GM18909 (cell line): ENCODE measurements at regions not wholly inside any gene's neighbourhood (a gene's known extent, or its start where the extent isn't known, plus 50 kb on each side); places are given as distances from the start of the nearest gene placed in this dataset.
"Not testable (repeated sequence)": the region's sequence is repeated elsewhere in the genome, so short reads cannot be mapped to it uniquely, and the experiment has no call there.

Experiments
- ATAC-seq: cut with Tn5 transposase; IDR thresholded peaks from one replicate; pipeline ENCODE4 v1.9.1; 2021; ENCODE audit warnings: mild to moderate bottlenecking; ENCODE audit not compliant: unreplicated experiment, poor library complexity

DNA sequence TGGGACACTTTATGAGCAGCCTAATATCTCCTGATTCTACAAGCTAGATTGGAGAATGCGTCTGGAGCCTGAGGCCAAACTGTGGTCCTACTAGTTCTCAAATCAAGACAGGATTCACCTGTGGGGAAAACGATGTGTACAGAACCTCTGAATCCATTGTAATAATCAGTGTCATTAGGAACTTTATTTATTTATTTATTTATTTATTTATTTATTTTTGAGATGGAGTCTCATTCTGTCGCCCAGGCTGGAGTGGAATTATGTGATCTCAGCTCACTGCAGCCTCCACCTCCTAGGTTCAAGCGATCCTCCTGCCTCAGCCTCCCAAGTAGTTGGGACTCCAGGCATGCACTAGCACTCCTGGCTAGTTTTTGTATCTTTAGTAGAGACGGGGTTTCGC, 52.6 kb upstream of the KIF26B start:
- not testable (repeated sequence) for ATAC-seq

DNA sequence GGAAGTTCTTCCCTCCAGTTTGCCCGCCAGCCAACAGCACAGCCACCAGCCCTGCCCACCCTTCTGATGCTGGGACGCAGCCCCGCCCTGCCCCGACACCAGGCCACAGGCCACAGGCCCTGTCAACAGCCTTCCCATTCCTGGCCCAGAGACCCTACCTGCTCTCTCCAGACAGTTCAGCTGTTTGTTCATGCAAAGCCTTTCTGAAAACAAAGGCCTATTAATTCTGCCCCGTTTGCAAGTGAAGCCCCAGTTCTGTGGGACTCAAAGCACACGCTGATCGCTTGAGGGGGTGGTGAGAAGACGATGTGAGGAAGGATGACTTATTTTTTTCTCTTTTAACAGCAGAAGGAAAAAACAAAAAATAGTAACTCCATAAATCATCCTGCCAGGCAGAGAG, 55.4 kb upstream of the KIF26B start:
- ATAC-seq, result no peak

DNA sequence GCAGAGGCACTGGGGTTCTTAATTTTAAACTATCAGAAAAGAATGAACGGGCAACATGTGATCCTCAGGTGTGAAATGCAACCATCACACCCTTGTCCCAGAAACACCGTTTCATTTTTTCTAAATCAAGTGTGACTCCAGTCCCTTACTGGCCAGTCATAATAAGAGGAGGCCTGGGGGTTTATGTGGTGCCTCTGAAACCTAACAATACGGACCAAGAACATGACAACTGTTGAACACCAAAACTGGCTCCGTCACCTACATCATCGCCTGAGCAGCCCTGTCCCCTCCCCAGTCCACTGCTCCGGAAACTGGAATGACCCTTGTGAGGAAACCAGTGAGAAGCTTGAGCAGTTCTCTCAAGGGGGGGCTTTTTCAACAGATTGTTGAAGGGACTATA, 55.9 kb upstream of the KIF26B start:
- no peak for ATAC-seq

DNA sequence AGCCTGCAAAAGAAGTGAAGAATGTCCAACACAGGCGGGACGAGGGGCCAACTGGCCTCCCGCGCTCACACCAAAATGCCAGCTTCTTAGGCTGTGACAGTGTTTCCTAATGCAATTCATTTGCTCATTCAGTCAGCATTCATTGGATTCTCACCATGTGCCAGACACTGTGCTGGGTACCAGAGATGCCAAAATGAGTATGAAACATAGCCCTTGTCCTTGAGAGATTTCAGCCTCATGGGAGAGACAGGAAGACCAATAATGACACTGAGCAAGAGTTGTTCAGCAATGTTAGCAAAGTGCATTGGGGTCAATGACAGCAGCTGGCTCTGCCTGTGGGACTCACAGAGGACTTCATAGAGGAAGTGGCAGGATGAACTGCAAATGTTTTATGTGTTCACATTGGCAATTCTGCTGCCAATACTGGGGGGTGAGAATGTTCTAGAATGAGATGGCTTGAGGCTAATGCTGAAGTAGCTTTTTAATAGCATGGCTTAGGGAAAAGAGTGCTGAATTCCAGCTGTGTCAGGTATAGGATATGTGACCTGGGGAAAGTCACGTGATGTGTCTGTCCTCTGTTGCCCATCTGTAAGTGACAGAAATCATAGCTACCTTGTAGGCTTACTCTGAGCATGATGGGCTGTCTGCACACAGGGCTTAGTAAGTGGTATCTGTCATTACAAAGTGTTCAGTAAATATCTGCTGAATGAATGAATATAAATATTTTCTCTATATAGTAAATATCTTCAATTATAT, 58.3 kb upstream of the KIF26B start:
- no peak for ATAC-seq

DNA sequence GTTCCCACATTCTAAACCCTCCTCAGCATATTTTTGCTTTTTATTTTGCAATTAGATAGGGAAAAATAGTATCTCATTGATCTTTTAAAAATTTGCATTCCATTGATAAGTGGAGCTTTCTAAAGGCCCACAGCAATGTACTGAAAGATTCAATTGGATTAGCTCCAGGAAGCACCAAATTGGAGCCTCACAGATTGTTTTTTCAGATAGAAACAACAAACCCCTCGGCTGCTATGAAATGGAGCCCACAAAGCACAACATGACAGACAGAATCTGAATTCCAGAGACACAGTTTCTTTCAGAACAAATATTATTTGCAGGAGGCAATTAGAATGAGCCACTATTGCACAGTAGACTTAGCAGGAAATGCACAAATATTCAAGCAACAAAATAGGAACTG, 58.9 kb upstream of the KIF26B start:
- ATAC-seq, result no peak

DNA sequence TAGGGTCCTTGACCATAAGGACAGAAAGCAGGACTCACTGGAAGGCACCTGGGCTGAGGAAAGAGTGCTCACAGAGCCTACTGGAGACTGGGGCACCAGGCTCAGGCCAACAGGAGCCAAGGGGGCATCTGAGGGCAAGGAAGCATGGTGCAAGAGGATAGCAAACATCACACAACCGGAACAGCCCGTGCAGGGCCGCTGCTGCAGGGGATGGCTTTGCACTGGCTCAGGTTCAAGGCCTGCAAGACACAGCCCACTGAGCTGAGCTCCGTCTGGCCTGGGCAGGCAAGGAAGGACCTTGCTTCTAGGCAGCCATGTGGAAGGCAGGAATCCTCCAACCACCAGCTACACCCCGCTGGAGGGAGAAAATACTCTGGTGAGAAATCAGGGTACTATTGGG, 59.8 kb upstream of the KIF26B start:
- no peak for ATAC-seq

DNA sequence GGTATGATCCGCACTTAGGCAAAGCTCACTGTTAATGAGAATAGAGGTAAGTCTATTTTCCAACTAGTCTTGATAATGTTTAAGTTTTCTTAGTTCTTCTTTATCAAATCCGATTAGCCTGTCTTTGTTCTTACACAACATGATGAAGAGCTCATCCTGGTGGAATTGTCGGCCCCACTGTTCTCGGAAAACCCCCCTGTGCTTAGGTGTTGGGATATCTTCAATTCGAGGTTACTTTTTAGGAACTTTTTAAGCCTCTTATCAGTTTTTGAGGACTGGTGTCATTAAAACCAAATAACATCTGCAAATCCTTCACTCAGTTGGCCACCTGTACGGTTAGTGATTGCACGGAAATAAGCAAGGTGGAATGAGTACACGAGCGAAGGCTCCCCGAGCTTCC, 60.7 kb upstream of the KIF26B start:
- ATAC-seq, result no peak

DNA sequence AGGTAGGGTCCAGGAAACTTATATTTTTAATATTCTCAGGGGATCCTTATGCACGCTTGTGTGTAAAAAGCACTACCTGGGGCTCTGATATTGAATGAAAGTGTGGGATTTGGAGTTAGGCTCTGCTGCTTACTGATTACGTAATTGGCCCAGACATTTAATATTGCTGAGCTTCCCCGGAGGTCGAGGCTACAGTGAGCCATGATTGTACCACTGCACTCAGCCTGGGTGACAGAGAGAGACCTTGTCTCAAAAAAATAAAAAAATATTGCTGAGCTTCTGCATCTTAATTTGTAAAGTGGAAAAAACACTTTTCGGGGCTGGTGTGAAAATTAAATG, 62.2 kb upstream of the KIF26B start:
- ATAC-seq, result no peak

DNA sequence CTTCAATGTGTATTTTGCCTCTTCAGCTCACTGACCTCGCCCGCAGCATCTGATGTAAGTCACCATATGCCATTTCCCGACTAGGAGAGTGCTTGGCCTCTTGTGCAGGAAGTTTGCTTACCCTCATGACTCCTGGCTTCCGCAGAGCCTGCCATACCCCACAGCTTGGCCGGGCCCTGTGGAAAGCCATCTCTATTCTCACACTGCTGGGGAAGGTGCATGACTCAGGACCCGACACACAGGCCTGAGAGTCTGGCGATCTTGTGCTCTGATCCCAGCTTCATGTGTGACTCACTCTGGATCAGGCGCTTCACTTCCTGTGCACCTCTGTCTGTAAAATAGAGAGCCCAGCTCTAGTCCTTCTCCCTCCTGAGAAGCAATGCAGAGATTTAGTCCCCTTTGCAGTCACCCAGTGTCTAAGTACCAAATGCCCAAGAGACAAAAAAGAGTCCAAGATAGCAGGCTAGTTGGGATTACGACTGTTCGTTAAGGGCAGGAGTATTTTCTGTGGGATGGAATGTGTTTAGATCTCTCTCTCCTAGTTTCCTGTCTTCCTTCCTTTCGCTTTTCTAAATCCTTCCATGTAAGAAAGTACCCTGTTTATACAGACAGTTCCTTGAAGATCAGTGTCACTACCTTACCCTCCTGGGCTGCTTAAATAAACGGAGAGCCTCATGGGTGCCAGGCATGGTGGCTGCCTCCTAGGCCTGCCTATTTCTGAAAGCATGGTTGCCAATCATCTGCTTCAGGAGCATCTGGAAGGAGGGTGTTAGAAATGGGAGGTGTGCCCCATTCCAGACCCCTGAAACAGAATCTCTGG, 62.8 kb upstream of the KIF26B start:
- ATAC-seq, result no peak

DNA sequence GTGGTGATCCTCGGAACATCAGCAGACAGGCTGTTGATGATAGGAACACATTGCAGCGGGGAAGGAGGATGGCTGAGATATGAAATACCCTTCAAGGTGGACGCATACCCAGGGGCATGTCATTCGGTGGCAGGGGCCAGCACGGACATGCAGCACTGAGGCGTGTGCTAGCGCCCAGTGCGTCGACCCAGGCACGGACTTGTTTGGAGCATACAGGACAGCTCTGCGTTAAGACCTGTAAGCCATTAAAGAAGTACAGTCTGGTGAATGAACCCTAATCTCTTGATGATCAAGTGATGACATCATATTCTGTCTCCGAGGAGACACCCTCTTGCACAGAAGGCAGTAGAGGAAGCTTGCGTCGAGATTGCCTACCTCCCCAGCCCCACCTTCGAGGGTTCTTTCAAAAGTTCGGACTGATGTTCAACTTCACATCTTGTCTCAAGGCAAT, 63.6 kb upstream of the KIF26B start:
- no peak for ATAC-seq

DNA sequence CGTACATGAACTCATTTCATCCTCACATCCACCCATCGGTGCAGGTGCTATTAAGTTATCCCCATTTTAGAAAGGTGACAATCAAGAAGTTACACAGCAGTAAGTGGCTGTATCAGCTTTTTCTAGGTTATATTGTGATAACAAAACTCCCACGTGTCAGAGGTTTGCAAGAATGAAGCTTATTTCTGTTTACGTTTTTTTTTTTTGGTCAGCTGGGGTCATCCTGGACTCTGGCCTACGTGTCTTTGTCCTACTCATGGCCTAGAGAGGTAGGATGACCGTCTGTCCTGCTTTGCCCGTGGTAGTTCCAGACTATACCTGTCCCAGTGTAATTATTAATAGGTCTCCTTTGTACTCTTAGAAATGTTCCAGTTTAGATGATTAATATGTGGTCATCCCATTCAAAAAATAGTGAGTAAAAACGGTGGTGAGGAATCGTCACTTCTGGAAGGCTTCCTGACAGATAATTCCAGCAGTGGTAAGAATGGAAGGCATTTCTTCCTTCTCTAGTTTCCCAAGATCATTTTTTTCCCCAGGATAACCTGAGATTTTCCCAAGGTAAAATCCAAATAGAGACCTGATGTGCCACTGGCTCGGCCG, 64.2 kb upstream of the KIF26B start:
- ATAC-seq, result no peak

DNA sequence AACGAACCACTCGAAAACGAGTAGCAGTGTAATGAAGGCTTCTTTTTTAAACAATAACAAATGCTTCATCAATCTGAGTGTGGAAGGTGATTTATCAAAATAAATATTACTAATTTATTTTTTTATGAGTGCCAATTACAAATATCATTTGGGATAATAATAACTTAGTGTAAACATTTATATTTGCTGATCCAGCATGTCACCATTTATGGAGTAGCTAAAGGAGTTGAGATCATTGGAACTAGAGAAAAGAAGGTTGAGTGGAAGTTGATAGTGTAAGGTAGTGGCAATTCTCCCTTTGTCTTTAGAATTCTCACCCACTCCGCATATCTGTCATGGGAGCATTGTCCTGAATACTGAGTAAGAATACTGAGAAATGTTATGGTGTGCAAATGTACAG, 67.1 kb upstream of the KIF26B start:
- no peak for ATAC-seq

DNA sequence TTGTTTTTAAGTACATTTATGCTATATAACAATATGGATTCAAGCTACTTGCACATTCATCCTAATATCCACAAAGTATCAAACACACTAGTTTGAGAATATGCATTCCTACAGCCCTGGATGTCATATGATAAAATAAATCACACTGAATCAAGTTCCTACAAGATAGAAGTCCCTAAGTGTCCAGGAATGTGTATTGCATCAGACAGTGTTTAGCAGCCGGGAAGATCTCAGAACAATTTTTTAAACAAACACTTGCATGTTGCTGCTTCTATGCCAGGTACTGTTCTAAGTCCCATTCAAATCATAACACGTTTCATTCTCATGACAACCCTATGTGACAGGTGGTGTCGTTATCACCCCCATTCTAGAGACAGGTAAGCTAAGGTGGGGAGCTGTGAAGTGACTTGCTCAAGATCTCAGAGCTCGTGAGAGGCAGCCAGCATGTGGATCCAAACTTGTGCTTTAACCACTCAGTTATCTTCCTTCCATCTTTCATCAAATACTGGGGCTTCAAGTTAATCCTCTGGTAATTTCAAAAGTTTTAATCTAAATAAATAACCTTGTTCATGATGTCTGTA, 68.3 kb upstream of the KIF26B start:
- ATAC-seq, result no peak

DNA sequence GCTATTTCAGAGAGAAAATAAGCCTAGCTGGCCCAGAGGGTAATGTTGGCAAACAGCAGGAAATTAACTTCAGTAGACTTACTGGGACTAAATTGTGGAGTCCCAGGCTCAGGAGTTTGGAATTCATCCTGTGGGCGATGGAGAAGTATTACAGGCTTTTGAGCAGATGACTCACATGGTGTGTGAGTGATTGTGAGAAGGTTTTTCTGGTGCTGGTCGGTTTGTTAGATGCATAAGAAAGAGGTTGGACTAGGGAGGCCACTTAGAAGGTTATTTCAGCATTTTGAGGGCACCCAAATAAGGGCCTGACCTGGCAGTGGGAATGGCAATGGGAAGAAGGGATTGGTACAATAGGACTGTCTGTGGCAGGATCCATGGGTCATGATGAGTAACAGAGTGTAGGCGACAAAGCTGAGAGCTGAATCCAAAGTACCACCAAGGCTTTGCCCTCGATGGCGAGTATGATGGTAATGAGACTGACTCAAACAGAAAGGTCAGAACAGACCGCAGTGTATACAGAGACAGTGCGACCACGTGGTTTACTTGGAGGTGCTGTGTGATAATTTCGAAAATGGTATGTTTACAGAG, 69.2 kb upstream of the KIF26B start:
- no peak for ATAC-seq

DNA sequence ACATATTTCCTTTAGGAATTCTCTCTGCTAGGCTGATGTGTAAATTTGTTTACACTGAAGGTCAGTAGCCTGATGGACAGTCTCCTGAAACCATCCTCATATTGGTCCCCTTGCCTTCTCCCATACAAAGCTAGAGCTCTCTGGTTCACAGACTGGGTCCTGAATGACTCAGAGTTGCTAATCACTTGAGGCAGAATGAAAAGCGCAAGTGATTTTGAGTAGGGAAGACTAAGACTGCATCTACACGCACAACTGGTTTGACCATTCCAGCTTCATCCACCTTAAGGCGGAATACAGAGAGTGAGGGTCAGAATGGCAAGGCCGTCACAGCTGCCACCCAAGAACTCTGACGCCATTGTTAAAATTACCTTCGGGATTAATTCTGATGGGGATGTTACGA, 70.2 kb upstream of the KIF26B start:
- ATAC-seq, result no peak

DNA sequence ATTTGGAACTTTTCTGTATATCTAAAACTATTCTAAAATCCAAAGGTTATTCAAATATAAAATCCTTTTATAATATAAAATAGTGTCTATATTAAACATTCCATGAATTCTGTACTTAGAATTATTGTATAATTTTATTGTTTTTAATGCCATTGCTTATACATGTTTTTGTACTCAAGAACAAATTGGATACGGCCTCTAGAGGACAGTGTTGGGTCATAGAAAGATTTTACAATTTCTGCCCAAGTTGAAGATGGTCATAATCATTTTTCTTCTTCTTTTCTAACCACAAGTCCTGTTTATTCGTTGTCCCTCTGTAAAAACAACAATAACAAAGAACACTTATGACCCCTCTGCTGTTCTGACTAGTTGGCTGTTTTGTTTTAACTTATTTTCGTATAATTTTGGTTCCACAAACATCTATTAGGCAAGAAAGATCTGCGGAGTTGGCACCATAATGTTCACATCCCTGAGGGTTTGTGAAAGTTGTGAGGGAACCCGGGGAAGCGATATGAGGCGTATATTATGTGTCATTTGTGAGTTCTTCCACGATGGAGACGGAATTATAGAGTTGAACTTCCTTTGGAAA, 75.7 kb upstream of the KIF26B start:
- no peak for ATAC-seq

DNA sequence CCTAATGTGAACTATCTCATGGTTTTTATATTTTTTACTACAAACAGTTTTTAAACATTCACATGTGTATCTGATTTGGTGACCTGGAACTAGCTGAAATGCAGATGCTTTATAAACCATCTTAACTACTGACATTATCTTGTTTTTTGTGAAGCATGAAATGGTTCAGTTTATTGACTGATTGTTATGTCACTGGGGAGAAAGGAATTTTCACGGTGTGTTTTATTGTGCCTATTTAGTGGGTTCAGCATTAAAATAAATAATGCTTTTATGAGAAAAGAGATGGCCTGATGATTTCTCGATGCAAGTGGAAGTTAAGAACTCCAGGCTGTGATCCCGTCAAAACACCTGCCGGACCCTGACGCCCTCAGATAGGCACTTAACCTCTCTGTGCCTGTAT, 79.9 kb upstream of the KIF26B start:
- ATAC-seq, result no peak

DNA sequence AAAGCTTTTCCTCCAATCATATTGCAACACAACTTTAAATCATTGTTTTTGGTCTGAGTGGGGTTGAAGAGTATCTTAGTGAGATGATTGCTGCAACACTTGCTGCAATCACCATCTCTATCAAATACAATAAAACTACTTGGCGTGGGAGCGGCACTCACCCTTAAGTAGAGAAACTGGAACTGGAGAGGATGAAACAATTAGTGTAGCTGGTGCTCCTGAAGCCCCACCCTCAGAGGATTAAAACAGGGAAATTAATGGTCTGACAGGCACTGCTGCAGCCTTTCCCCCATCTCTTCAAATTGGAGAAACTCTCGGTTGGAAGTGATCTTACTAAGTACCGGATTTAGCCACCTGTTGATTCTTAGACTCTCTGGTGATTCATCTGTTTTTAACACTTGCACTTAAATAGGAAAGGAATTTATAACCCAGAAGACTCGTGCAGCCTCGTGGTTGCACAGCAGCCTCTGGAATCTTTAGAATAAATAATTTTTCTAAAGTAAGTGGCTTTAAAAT, 80.5 kb upstream of the KIF26B start:
- ATAC-seq, result no peak

DNA sequence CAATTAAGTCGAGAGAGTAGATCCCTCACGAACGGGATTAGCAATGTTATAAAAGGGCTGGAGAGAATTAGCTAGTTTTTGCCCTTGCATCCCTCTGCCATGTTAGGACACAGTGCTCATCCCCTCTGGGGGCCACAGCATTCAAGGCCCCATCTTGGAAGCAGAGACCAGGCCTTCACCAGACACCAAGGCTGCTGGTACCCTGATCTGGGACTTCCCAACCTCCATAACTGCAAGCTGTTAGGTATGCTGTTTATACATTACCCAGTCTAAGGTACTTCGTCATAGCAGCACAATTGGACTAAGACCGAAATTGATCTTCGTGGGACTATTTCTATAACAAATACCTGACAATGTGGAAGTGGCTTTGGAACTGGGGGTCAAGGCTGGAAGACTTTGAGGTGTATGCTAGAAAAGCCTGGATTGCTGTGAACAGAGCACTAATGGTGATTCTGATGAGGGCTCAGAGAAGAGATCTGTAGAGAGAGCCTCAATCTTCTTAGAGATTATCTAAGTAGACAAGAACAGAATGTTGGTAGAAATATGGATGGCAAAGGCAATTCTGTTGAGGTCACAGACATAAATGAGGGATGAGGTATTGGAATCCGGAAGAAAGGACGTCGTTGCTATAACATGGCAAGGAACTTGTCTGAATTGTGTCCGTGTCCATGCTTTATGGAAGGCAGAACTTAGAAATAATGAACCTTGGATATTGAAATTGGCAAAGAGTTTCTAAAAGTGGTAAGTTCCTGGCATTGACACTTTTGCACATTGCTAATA, 83.8 kb upstream of the KIF26B start:
- ATAC-seq, result no peak
